GM23248 (cell line): ENCODE measurements at regions not wholly inside any gene's neighbourhood (a gene's known extent, or its start where the extent isn't known, plus 50 kb on each side); places are given as distances from the start of the nearest gene placed in this dataset.

Source experiments
- DNase-seq: peaks from one replicate; pipeline ENCODE4 v3.0.0-alpha.2; 2015
- H2AFZ ChIP-seq: fragments of 200-600 bp; sonication (generic); 2 replicates; pipeline ENCODE4 v1.6.1; 2016; ENCODE audit warnings: antibody characterized with exemption
- H3F3A ChIP-seq: fragments of 200-600 bp; sonication (generic); 2 replicates; pipeline ENCODE4 v1.6.1; 2016; ENCODE audit warnings: mild to moderate bottlenecking, antibody characterized with exemption, mixed run types; ENCODE audit not compliant: insufficient read depth
- H3K27ac ChIP-seq: fragments of 200-600 bp; sonication (generic); 2 replicates; pipeline ENCODE4 v1.5.1; 2016; ENCODE audit warnings: mild to moderate bottlenecking
- H3K27me3 ChIP-seq: fragments of 200-600 bp; sonication (generic); replicated peaks from 2 replicates; pipeline ENCODE4 v1.6.1; 2016; ENCODE audit warnings: mild to moderate bottlenecking; ENCODE audit not compliant: insufficient read depth
- H3K36me3 ChIP-seq: fragments of 200-600 bp; sonication (generic); 2 replicates; pipeline ENCODE4 v1.6.1; 2016; ENCODE audit warnings: low read depth, mild to moderate bottlenecking
- H3K4me1 ChIP-seq: fragments of 200-600 bp; sonication (generic); 2 replicates; pipeline ENCODE4 v1.6.1; 2016; ENCODE audit warnings: mild to moderate bottlenecking; ENCODE audit not compliant: insufficient read depth
- H3K4me2 ChIP-seq: fragments of 200-600 bp; sonication (generic); one replicate; pipeline ENCODE4 v1.6.1; 2016; ENCODE audit warnings: mild to moderate bottlenecking; ENCODE audit not compliant: unreplicated experiment
- H3K4me3 ChIP-seq: fragments of 200-600 bp; sonication (generic); 2 replicates; pipeline ENCODE4 v1.5.1; 2016; ENCODE audit warnings: mild to moderate bottlenecking
- H3K79me2 ChIP-seq: fragments of 200-600 bp; sonication (generic); 2 replicates; pipeline ENCODE4 v1.6.1; 2016; ENCODE audit warnings: mild to moderate bottlenecking; ENCODE audit not compliant: insufficient read depth
- H3K9ac ChIP-seq: fragments of 200-600 bp; sonication (generic); 2 replicates; pipeline ENCODE4 v1.6.1; 2016; ENCODE audit warnings: mild to moderate bottlenecking
- H3K9me2 ChIP-seq: fragments of 200-600 bp; sonication (generic); 2 replicates; pipeline ENCODE4 v1.6.1; 2016; ENCODE audit warnings: mixed run types, mild to moderate bottlenecking, moderate library complexity; ENCODE audit not compliant: insufficient read depth
- H3K9me3 ChIP-seq: fragments of 200-600 bp; sonication (generic); one replicate; pipeline ENCODE4 v1.6.1; 2017; ENCODE audit warnings: low read depth
- H4K20me1 ChIP-seq: fragments of 200-600 bp; sonication (generic); 2 replicates; pipeline ENCODE4 v1.6.0; 2016; ENCODE audit not compliant: insufficient read depth
- EZH2 ChIP-seq: fragments of 200-600 bp; sonication (generic); IDR thresholded peaks from 2 replicates; pipeline ENCODE4 v1.6.1; 2018; ENCODE audit warnings: antibody characterized with exemption, mild to moderate bottlenecking; ENCODE audit not compliant: insufficient read depth, poor library complexity, severe bottlenecking
- EZH2phosphoT487 ChIP-seq: fragments of 200-600 bp; sonication (generic); IDR thresholded peaks from 2 replicates; pipeline ENCODE4 v1.6.1; 2018; ENCODE audit warnings: antibody characterized with exemption, moderate library complexity, mild to moderate bottlenecking, low read depth; ENCODE audit not compliant: insufficient read depth
- WGBS, 2 experiments: methylation state at CpG; one replicate each; pipeline ENCODE4 v1.1.6; 2015 to 2017; ENCODE audit warnings: low lambda C conversion rate in 2 of 2, low coverage in 1 of 2; ENCODE audit errors: missing lambda C conversion rate in 2 of 2; 5-methylcytosine and 5-hydroxymethylcytosine counted together
- in situ Hi-C: fragments of 300-500 bp; cut with MboI; formaldehyde crosslinking; loops from 2 replicates; pipeline ENCODE4 v1.15.0; 2020

DNA sequence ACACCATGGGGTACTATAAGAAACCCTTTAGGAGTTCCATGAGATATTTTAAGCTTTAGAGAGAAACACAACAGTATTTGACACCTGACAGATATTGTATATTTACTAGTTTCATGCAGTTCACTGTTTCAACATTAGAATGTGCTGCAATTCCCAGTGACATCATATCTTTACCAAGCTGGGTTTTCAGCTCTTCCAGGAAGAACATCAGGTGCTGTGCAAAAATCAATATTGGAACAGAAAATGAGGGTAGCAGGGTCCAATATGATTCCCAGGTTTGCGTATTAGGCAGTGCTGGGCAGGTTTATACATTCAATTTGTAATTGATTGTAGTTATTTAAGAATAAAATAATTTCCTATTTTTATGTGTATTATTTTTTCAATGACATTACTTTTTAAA is 500.0 kb upstream of the EPHA7 start:
- H3K9ac ChIP-seq, result no peak overlapping the region
- H3K9me3 ChIP-seq, result no peaks in the 10 kb centered on the region
- H2AFZ ChIP-seq, result no peak overlapping the region
- WGBS, 2 experiments, result 13 to 15% methylated on average over 1 of the region's 1 CpG
- H3K27me3 ChIP-seq, result no peaks in the 10 kb centered on the region
- no peaks in the 10 kb centered on the region for H3K36me3 ChIP-seq
- H3K4me3 ChIP-seq, result no peak overlapping the region
- H3K9me2 ChIP-seq, result no peaks in the 10 kb centered on the region
- no peaks in the 10 kb centered on the region for H3K4me1 ChIP-seq
- in situ Hi-C loops, result no loop called here
- H3K79me2 ChIP-seq, result no peaks in the 10 kb centered on the region
- TF ChIP-seq EZH2phosphoT487, result no peak
- no peak for TF ChIP-seq EZH2
- H3K4me2 ChIP-seq, result no peak overlapping the region
- no peaks in the 10 kb centered on the region for H3F3A ChIP-seq
- no peak for DNase-seq
- no peaks in the 10 kb centered on the region for H4K20me1 ChIP-seq
- no peak overlapping the region for H3K27ac ChIP-seq

- Histone ChIP-seq H3K27ac (no peak overlapping the region), H4K20me1 (no peaks in the 10 kb centered on the region), H3K36me3 (no peaks in the 10 kb centered on the region), H3K9me3 (no peaks in the 10 kb centered on the region), H3K9me2 (no peaks in the 10 kb centered on the region), H3K9ac (no peak overlapping the region), H3K4me1 (no peaks in the 10 kb centered on the region), H3K27me3 (no peaks in the 10 kb centered on the region), H2AFZ (no peak overlapping the region), H3K4me3 (no peak overlapping the region), H3F3A (no peaks in the 10 kb centered on the region), H3K4me2 (no peak overlapping the region), H3K79me2 (no peaks in the 10 kb centered on the region)
- no peak for DNase-seq
- WGBS, 2 experiments, result 19 to 25% methylated on average over 3 of the region's 3 CpGs
- in situ Hi-C loops, result no loop called here
- TF ChIP-seq EZH2phosphoT487 (no peak), EZH2 (no peak)
Observed at GRCh38 chr6:93918258-93918657, 498.9 kb upstream of the EPHA7 start.

DNA sequence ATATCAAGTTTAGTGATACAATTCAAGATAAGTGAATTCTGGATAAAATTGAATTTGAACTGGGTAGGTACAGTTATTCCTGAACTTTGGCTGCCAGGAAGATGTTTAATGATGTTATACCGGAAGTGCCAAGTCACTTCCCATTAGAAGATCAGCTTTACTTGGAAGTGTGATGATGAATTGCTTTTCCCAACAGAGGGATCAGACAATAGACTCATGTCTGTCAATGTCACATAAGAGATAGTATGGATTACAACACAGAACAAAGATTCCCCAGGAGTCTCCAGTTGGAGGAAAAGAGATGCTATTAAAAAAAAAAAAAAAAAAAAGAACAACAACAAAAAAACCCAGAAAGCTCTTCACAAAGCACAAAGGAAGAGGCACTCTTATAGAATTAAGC is 497.9 kb upstream of the EPHA7 start:
- Histone ChIP-seq H3K4me1 (no peaks in the 10 kb centered on the region), H3K9ac (no peak overlapping the region), H4K20me1 (no peaks in the 10 kb centered on the region), H2AFZ (no peak overlapping the region), H3K9me2 (no peaks in the 10 kb centered on the region), H3K36me3 (no peaks in the 10 kb centered on the region), H3K4me2 (no peak overlapping the region), H3K27me3 (no peaks in the 10 kb centered on the region), H3K4me3 (no peak overlapping the region), H3K27ac (no peak overlapping the region), H3K79me2 (no peaks in the 10 kb centered on the region), H3K9me3 (no peaks in the 10 kb centered on the region), H3F3A (no peaks in the 10 kb centered on the region)
- in situ Hi-C loops, result no loop called here
- WGBS, 2 experiments, result 0 to 15% methylated on average over 1 of the region's 1 CpG
- DNase-seq, result no peak
- TF ChIP-seq EZH2phosphoT487 (no peak), EZH2 (no peak)

DNA sequence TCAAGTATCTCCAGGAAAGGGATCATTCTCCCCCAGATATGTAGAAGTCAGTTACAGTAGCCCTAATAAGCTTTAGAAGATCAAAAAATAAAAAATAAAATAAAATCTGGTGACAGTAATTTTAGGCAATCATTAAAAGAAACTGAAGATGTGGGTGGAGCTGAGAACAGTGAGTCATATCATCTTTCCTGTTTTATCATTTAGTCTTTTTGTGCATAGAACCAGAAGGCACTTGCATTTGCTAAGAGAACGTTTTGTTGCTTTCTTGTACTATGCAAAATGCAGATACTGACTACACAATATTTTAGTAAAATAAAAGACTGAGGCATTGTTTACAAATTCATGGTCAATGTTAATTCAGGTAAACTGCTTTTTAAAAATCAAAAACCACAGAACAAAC is 497.4 kb upstream of the EPHA7 start:
- no peaks in the 10 kb centered on the region for H3F3A ChIP-seq
- H3K27ac ChIP-seq, result no peak overlapping the region
- no peak for DNase-seq
- H4K20me1 ChIP-seq, result no peaks in the 10 kb centered on the region
- H3K9me3 ChIP-seq, result no peaks in the 10 kb centered on the region
- 2 to 7% methylated on average over 1 of the region's 1 CpG for WGBS, 2 experiments
- no peak overlapping the region for H3K4me2 ChIP-seq
- H3K4me3 ChIP-seq, result no peak overlapping the region
- no peaks in the 10 kb centered on the region for H3K4me1 ChIP-seq
- TF ChIP-seq EZH2 (no peak), EZH2phosphoT487 (no peak)
- H3K27me3 ChIP-seq, result no peaks in the 10 kb centered on the region
- H3K79me2 ChIP-seq, result no peaks in the 10 kb centered on the region
- in situ Hi-C loops, result no loop called here
- no peak overlapping the region for H3K9ac ChIP-seq
- no peaks in the 10 kb centered on the region for H3K9me2 ChIP-seq
- H3K36me3 ChIP-seq, result no peaks in the 10 kb centered on the region
- H2AFZ ChIP-seq, result no peak overlapping the region

DNA sequence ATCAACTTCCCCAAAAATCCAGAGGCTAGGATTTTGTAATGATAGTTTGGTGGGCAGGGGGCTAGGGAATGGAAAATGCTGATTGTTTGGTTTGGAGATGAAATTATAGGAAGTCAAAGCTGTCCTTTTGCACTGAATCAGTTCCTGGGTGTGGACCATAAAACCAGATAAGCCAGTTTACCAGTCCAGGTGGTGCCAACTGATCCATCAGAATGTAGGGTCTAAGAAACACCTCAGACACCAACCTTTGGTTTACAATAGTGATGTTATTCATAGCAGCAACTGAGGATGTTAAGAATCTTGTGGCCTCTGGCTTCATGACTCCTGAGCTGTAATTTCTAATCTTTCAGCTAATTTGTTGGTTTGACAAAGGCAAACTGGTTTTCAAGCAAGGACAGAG is 496.6 kb upstream of the EPHA7 start:
- Histone ChIP-seq H3F3A (no peaks in the 10 kb centered on the region), H3K36me3 (no peaks in the 10 kb centered on the region), H3K27ac (no peak overlapping the region), H3K79me2 (no peaks in the 10 kb centered on the region), H3K9me3 (no peaks in the 10 kb centered on the region), H4K20me1 (no peaks in the 10 kb centered on the region), H3K9me2 (no peaks in the 10 kb centered on the region), H2AFZ (no peak overlapping the region), H3K9ac (no peak overlapping the region), H3K27me3 (no peaks in the 10 kb centered on the region), H3K4me1 (no peaks in the 10 kb centered on the region), H3K4me2 (no peak overlapping the region), H3K4me3 (no peak overlapping the region)
- in situ Hi-C loops, result no loop called here
- DNase-seq, result no peak
- TF ChIP-seq EZH2 (no peak), EZH2phosphoT487 (no peak)
